AG04450 (cell line): ENCODE measurements at regions not wholly inside any gene's neighbourhood (a gene's known extent, or its start where the extent isn't known, plus 50 kb on each side); places are given as distances from the start of the nearest gene placed in this dataset.

Experiments
- CTCF ChIA-PET: fragments of 300-600, 350-600 bp; formaldehyde crosslinking; extraction: SDS; loops from one replicate; lab custom pipeline; 2022; ENCODE audit warnings: antibody characterized with exemption, inconsistent platforms; lab: Charles Lee
- POLR2A ChIA-PET: fragments of 350-600 bp; formaldehyde crosslinking; extraction: SDS; loops from one replicate; lab custom pipeline; 2021; ENCODE audit warnings: antibody characterized with exemption, inconsistent platforms; lab: Yijun Ruan, JAX
- DNase-seq: peaks from one replicate; pipeline ENCODE4 v3.0.0-alpha.2; 2011; ENCODE audit warnings: low read depth, low spot score
- H3K27ac ChIP-seq: one replicate; pipeline ENCODE4 v1.5.1; 2012; ENCODE audit warnings: low read depth, low read length, control low read depth
- H3K27me3 ChIP-seq: one replicate; pipeline ENCODE4 v1.6.0; 2012; ENCODE audit warnings: low read length; ENCODE audit not compliant: control insufficient read depth, insufficient read depth
- H3K4me3 ChIP-seq: 2 replicates; pipeline ENCODE4 v1.5.1; 2011; ENCODE audit warnings: mild to moderate bottlenecking, low read depth, low read length, control low read depth
- H3K9me3 ChIP-seq: 2 replicates; pipeline ENCODE4 v1.5.1; 2012; ENCODE audit warnings: low read length; ENCODE audit not compliant: control insufficient read depth, insufficient read depth
- TF ChIP-seq, protein P1 (sequence below): IDR thresholded peaks from 2 replicates; pipeline ENCODE4 v1.5.1; 2011; ENCODE audit warnings: low read depth, low read length, control low read depth, inconsistent platforms

DNA sequence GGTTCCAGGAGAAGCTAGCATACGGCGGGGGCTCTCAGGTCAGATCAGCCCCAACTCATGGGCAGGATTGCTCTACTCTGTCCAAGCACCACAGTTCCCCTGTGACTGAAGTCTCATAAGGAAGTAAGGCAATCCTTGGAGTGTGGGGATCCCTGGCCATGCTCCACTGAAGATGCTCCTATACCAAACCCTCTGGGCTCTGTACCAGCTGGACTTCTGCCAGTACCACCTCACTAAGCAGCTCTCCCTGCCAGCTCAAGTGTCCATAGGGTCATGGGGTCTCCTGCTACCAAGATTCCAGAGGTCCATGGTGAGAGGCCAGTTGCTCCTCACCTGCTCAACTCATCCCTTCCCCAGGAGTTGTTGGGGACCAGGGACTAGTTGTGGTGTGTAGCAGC, 355.7 kb upstream of the STEAP1 start:
- no peak overlapping the region for H3K4me3 ChIP-seq
- H3K9me3 ChIP-seq = peaks cover 18% of the 10 kb centered on the region
- POLR2A ChIA-PET = no interaction called here
- H3K27me3 ChIP-seq = no peaks in the 10 kb centered on the region
- TF ChIP-seq, protein P1, sequence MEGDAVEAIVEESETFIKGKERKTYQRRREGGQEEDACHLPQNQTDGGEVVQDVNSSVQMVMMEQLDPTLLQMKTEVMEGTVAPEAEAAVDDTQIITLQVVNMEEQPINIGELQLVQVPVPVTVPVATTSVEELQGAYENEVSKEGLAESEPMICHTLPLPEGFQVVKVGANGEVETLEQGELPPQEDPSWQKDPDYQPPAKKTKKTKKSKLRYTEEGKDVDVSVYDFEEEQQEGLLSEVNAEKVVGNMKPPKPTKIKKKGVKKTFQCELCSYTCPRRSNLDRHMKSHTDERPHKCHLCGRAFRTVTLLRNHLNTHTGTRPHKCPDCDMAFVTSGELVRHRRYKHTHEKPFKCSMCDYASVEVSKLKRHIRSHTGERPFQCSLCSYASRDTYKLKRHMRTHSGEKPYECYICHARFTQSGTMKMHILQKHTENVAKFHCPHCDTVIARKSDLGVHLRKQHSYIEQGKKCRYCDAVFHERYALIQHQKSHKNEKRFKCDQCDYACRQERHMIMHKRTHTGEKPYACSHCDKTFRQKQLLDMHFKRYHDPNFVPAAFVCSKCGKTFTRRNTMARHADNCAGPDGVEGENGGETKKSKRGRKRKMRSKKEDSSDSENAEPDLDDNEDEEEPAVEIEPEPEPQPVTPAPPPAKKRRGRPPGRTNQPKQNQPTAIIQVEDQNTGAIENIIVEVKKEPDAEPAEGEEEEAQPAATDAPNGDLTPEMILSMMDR = no peak
- CTCF ChIA-PET = no interaction called here
- no peak overlapping the region for H3K27ac ChIP-seq
- no peak for DNase-seq

DNA sequence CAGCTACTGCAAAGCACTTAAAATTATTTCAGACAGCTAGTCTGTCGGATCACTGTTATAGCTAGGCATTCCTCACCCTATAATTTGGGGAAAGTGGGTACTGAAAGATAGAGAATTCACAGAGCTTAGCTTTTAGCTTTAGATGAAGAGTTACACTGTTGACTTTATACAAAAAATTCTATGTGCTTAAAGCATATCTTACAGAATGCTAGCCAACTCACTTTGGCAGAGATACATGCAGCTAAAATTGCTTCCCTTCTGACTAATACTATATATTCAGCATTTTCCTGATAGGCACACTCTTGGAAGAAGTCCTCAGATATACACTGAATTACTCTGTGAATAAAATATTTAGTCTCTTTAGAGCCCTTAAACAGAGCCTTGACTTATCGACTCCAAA, 353.5 kb upstream of the STEAP1 start:
- peaks cover 16% of the 10 kb centered on the region for H3K9me3 ChIP-seq
- POLR2A ChIA-PET = no interaction called here
- no peak overlapping the region for H3K4me3 ChIP-seq
- no peak for DNase-seq
- TF ChIP-seq, protein P1 = no peak
- no peaks in the 10 kb centered on the region for H3K27me3 ChIP-seq
- CTCF ChIA-PET = no interaction called here
- no peak overlapping the region for H3K27ac ChIP-seq

DNA sequence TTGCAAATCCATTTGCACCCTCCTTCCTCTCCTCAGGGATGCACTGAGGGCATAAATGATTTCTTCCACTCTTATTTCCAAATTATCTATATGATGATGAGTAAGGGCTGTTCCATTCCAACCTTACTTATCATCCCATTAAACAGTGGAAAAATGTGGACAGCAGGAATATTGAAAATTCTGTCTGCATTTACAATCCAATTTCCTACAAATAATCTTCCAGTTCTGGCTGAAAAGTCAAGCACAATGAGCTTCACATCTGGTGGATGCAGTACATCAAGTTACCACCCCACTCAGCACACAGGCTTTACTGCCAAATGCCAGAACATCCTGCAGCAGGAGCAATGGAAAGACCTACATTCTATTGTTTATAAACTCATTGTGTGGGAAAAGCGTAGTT, 345.0 kb upstream of the STEAP1 start:
- Histone ChIP-seq H3K4me3 (no peak overlapping the region), H3K27ac (no peak overlapping the region), H3K27me3 (no peaks in the 10 kb centered on the region), H3K9me3 (no peaks in the 10 kb centered on the region; the same call in 1 of the 2 replicates)
- no peak for DNase-seq
- TF ChIP-seq, protein P1 = no peak
- ChIA-PET CTCF (no interaction called here), POLR2A (no interaction called here)

DNA sequence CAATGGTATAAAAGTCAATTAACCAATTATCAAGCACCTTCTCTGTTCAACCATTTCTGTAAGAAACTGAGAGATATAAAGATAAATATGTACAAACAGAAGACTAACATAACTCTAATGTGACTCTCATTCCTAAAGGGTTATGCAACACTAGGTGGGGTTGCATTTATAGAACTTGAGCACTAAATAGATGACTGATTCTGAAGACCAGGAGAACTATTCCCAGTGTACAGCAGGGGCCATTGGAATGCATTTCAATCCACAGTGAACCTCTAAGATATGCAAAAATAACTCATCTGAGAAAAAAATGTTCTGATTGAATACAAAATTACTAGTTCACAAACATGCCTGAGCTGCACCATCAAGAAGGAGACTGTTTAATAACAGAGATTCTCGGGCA, 341.2 kb upstream of the STEAP1 start:
- H3K27ac ChIP-seq = no peak overlapping the region
- CTCF ChIA-PET = no interaction called here
- no peak for DNase-seq

DNA sequence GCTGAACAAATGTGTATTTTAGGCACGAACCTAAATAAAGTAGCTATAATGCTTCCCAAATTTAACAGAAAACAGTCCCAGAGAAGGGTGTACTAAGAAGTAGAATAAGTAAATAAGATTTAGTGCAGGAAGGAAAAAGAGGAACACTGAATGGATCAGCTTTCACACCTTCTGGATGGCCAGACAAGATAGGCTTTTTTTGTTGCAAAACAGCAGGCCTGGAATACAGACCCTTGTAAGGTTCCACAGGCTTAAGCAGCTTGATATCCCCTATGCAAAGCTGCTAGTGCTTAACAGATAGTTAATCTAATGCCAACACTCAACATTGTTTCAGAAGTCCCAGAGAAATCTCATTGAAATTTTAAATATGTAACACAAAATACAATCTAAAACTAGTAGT, 328.1 kb upstream of the STEAP1 start:
- Histone ChIP-seq H3K27me3 (no peaks in the 10 kb centered on the region), H3K27ac (no peak overlapping the region), H3K4me3 (no peak overlapping the region), H3K9me3 (peaks cover 7% of the 10 kb centered on the region; the same call in 1 of the 2 replicates)
- ChIA-PET POLR2A (no interaction called here), CTCF (no interaction called here)
- TF ChIP-seq, protein P1 = no peak
- no peak for DNase-seq

More for the DNA sequence above, 341.2 kb upstream of the STEAP1 start:
- Histone ChIP-seq H3K4me3 (no peak overlapping the region), H3K27me3 (no peaks in the 10 kb centered on the region), H3K9me3 (no peaks in the 10 kb centered on the region; the same call in 1 of the 2 replicates)
- POLR2A ChIA-PET = no interaction called here
- TF ChIP-seq, protein P1 = no peak
